Motor neuron (in vitro differentiated cells): ENCODE measurements at regions not wholly inside any gene's neighbourhood (a gene's known extent, or its start where the extent isn't known, plus 50 kb on each side); places are given as distances from the start of the nearest gene placed in this dataset.
A peak's percentile ranks its signal among the peaks of the same experiment; 100 is the strongest.

Source experiments
- ATAC-seq, 8 experiments: fragments of 200-7000 bp; cut with Tn5 transposase; replicated peaks in 6 of 8; 2 replicates each; pipeline ENCODE4 v1.8.0; 2021; ENCODE audit warnings: mild to moderate bottlenecking in 8 of 8, moderate library complexity in 8 of 8
- H3K27ac ChIP-seq, 2 donors: fragments of 250-450 bp; sonication (Bioruptor Pico); 2 replicates each; pipeline ENCODE4 v1.9.0; 2021; ENCODE audit warnings: antibody characterized with exemption in 2 of 2, mild to moderate bottlenecking in 2 of 2, moderate library complexity in 1 of 2
- H3K4me1 ChIP-seq, 2 donors: fragments of 250-450 bp; sonication (Bioruptor Pico); replicated peaks in 1 of 2; 2 replicates each; pipeline ENCODE4 v1.6.1; 2021; ENCODE audit warnings: antibody characterized with exemption in 2 of 2, mild to moderate bottlenecking in 2 of 2, moderate library complexity in 1 of 2
- H3K4me3 ChIP-seq, 5 donors: fragments of 250-450 bp; sonication (Bioruptor Pico); 2 replicates each; pipeline ENCODE4 v1.9.0; 2021; ENCODE audit warnings: antibody characterized with exemption in 5 of 5, mild to moderate bottlenecking in 5 of 5, moderate library complexity in 4 of 5
- WGBS, 10 experiments: fragments of 450-650 bp; shearing (Covaris generic); methylation state at CpG; one replicate each; pipeline ENCODE4 v1.0.0; 2022; 5-methylcytosine and 5-hydroxymethylcytosine counted together
- in situ Hi-C, 9 experiments: fragments of 400-800 bp; cut with MboI; loops; one replicate each; pipeline ENCODE4 v1.15.0; 2021; ENCODE audit warnings: low sequenced_read_pairs in 9 of 9, low pct_unique_long_range_greater_than_20kb in 2 of 9; ENCODE audit not compliant: unreplicated experiment in 9 of 9

GRCh38 chr3:64399205-64399800, 174.0 kb upstream of the PRICKLE2 start:
- in situ Hi-C loops = loop anchor here in 4 of 9 experiments (10.0 to 25.0 kb wide), 4 partner anchors 162 to 375 kb away; partner anchors contain the start of genes PRICKLE2 (in 2 of the 4) and PSMD6 (in 1 of the 4)
- H3K4me3 ChIP-seq = no peak overlapping the region
- no peak overlapping the region for H3K27ac ChIP-seq
- peak in 4 of 8 experiments; percentile 58 to 80 (median 74) for ATAC-seq
- peaks cover 17 to 30% of the 10 kb centered on the region in 2 donors for H3K4me1 ChIP-seq

GRCh38 chr3:64398476-64398875, 173.2 kb upstream of the PRICKLE2 start:
- in situ Hi-C loops = loop anchor here in 4 of 9 experiments (10.0 to 25.0 kb wide), 4 partner anchors 161 to 374 kb away; partner anchors contain the start of genes PRICKLE2 (in 2 of the 4) and PSMD6 (in 1 of the 4)
- peak in 2 of 8 experiments; percentile 24 to 28 for ATAC-seq
- 0 to 95% (median 75%) methylated on average over 1 to 3 of the region's 4 CpGs; no CpG with 5 or more reads in 6 of the 10 experiments for WGBS, 10 experiments
- Histone ChIP-seq H3K4me1 (peaks cover 17 to 30% of the 10 kb centered on the region in 2 donors), H3K4me3 (no peak overlapping the region), H3K27ac (no peak overlapping the region)

DNA sequence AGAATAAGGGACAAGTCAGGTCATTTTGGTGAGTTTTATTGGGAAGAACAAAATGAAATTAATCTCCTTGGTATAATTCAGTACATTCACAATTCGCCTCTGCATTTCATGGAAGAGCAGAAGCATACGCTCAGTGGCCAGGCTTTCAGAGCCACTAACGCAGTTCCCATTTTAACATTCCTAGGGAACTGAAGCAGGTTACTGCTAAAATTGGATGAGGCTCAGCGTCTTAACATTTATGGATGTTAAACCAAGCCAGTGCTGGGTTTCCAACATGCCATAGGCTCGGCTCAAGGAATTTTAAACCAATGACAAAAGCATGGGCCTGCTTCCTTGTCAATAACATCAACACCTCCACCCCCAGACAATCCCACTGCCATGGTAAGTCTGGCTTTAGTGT, 172.7 kb upstream of the PRICKLE2 start:
- ATAC-seq = no peak
- no peak overlapping the region for H3K27ac ChIP-seq
- in situ Hi-C loops = loop anchor here in 4 of 9 experiments (10.0 to 25.0 kb wide), 4 partner anchors 161 to 373 kb away; partner anchors contain the start of genes PRICKLE2 (in 2 of the 4) and PSMD6 (in 1 of the 4)
- WGBS, 10 experiments = 77 to 100% (median 82%) methylated on average over 1 to 5 of the region's 5 CpGs; no CpG with 5 or more reads in 2 of the 10 experiments
- H3K4me3 ChIP-seq = no peak overlapping the region
- peaks cover 17 to 30% of the 10 kb centered on the region in 2 donors for H3K4me1 ChIP-seq

- H3K27ac ChIP-seq = peak overlapping the region; percentile 46 to 59
- in situ Hi-C loops = loop anchor here in 4 of 9 experiments (10.0 to 25.0 kb wide), 4 partner anchors 160 to 373 kb away; partner anchors contain the start of genes PRICKLE2 (in 2 of the 4) and PSMD6 (in 1 of the 4)
- peak in 6 of 8 experiments; percentile 16 to 72 (median 60) for ATAC-seq
Observed at GRCh38 chr3:64397573-64397972, 172.3 kb upstream of the PRICKLE2 start.

GRCh38 chr3:64395490-64395889, 170.2 kb upstream of the PRICKLE2 start:
- no peak for ATAC-seq
- Histone ChIP-seq H3K4me1 (peaks cover 17 to 30% of the 10 kb centered on the region in 2 donors), H3K4me3 (no peak overlapping the region), H3K27ac (no peak overlapping the region)
- in situ Hi-C loops = loop anchor here in 4 of 9 experiments (10.0 to 25.0 kb wide), 4 partner anchors 158 to 371 kb away; partner anchors contain the start of genes PRICKLE2 (in 2 of the 4) and PSMD6 (in 1 of the 4)
- WGBS, 10 experiments = 38 to 100% (median 100%) methylated on average over 1 of the region's 2 CpGs; no CpG with 5 or more reads in 6 of the 10 experiments

More at GRCh38 chr3:64397573-64397972, 172.3 kb upstream of the PRICKLE2 start:
- WGBS, 10 experiments = 83 to 100% (median 100%) methylated on average over 1 to 2 of the region's 2 CpGs; no CpG with 5 or more reads in 2 of the 10 experiments
- H3K4me3 ChIP-seq = no peak overlapping the region
- peaks cover 17 to 30% of the 10 kb centered on the region in 2 donors for H3K4me1 ChIP-seq

- no peak for ATAC-seq
- in situ Hi-C loops = loop anchor here in 4 of 9 experiments (10.0 to 25.0 kb wide), 4 partner anchors 156 to 368 kb away; partner anchors contain the start of genes PRICKLE2 (in 2 of the 4) and PSMD6 (in 1 of the 4)
Observed at GRCh38 chr3:64393193-64393592, 167.9 kb upstream of the PRICKLE2 start.

GRCh38 chr3:64392001-64392400, 166.7 kb upstream of the PRICKLE2 start:
- no peak overlapping the region for H3K27ac ChIP-seq
- 17 to 100% (median 91%) methylated on average over 1 to 5 of the region's 6 CpGs; no CpG with 5 or more reads in 3 of the 10 experiments for WGBS, 10 experiments
- peaks cover 6 to 11% of the 10 kb centered on the region in 2 donors for H3K4me1 ChIP-seq
- ATAC-seq = peak in 1 of 8 experiments; percentile 35
- H3K4me3 ChIP-seq = no peak overlapping the region
- in situ Hi-C loops = loop anchor here in 4 of 9 experiments (10.0 to 25.0 kb wide), 4 partner anchors 155 to 367 kb away; partner anchors contain the start of genes PRICKLE2 (in 2 of the 4) and PSMD6 (in 1 of the 4)

More at GRCh38 chr3:64393193-64393592, 167.9 kb upstream of the PRICKLE2 start:
- no peak overlapping the region for H3K27ac ChIP-seq
- H3K4me3 ChIP-seq = no peak overlapping the region
- WGBS, 10 experiments = 86 to 100% (median 100%) methylated on average over 1 to 5 of the region's 5 CpGs; no CpG with 5 or more reads in 3 of the 10 experiments
- peaks cover 17 to 23% of the 10 kb centered on the region in 2 donors for H3K4me1 ChIP-seq

DNA sequence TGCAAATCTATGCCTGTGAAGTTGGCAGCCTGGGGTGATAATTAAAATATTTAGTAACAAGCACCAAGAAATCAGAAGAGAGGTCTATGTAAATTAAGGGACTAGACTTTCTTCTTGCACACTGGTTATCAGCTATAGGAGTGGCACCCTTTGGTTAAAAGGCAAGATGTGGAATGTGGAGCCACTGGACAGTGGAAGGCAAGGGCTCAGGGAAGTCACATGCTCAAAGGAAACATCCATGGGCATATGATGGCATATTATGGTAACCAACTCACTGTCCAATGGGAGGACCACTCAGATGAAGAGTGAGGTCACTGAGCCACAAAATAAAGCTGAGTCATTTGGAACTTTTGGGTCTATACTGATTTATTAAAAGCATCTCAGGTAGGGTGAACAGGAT, 165.6 kb upstream of the PRICKLE2 start:
- in situ Hi-C loops = loop anchor here in 4 of 9 experiments (10.0 to 25.0 kb wide), 4 partner anchors 154 to 366 kb away; partner anchors contain the start of genes PRICKLE2 (in 2 of the 4) and PSMD6 (in 1 of the 4)
- no peak overlapping the region for H3K4me3 ChIP-seq
- peak in 2 of 8 experiments; percentile 56 to 63 for ATAC-seq
- H3K4me1 ChIP-seq = peaks cover 4 to 7% of the 10 kb centered on the region in 2 donors
- no peak overlapping the region for H3K27ac ChIP-seq

GRCh38 chr3:64388886-64389285, 163.6 kb upstream of the PRICKLE2 start:
- no peak for ATAC-seq
- no peak overlapping the region for H3K27ac ChIP-seq
- no peak overlapping the region for H3K4me3 ChIP-seq
- H3K4me1 ChIP-seq = peaks cover 19 to 27% of the 10 kb centered on the region in 2 donors
- in situ Hi-C loops = loop anchor here in 3 of 9 experiments (25.0 kb wide), 2 partner anchors 152 to 352 kb away; partner anchors contain the start of gene PRICKLE2 (in 2 of the 3)
- 50 to 100% (median 95%) methylated on average over 1 to 4 of the region's 4 CpGs; no CpG with 5 or more reads in 2 of the 10 experiments for WGBS, 10 experiments

DNA sequence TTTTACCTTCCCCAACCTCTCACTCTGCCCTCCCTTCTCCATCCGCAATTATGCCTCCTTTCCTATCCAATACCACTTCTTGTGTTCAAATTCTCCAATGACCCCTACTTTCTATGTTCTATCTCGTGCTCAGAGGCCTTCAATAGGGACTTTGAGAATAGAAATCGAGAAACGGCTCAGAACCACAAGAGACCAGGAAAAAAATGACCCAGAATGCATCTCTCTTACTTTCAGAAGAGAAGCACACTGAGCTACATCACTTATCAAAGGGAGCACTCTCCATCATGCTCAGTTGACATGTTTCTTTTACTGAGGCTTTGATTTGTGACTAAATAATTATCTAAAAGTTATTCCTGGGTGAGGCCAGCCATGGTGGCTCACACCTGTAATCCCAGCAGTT, 162.4 kb upstream of the PRICKLE2 start:
- H3K4me1 ChIP-seq = peaks cover 19 to 29% of the 10 kb centered on the region in 2 donors
- H3K27ac ChIP-seq = no peak overlapping the region
- 57 to 100% (median 86%) methylated on average over 1 to 4 of the region's 4 CpGs; no CpG with 5 or more reads in 2 of the 10 experiments for WGBS, 10 experiments
- in situ Hi-C loops = loop anchor here in 3 of 9 experiments (25.0 kb wide), 2 partner anchors 150 to 350 kb away; partner anchors contain the start of gene PRICKLE2 (in 2 of the 3)
- no peak overlapping the region for H3K4me3 ChIP-seq
- no peak for ATAC-seq

DNA sequence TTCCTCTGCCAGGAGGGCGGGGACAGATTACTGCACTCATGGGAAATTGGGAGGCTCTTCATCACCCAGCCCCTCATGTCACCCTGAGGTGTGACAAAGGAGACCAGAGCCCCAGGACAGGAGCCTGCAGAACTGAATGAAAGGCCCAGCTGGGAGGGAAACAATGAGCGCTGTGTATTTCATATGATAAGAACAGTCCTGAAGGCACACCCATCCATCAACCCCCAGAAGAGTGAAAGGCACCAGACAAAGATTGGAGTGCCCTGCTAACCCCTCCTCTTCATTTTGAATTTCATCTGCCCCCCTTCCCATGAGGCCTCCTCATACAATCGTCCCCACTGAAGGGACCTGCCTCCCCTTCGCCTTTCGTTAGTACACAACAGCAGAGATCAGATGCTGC, 160.0 kb upstream of the PRICKLE2 start:
- H3K4me3 ChIP-seq = no peak overlapping the region
- WGBS, 10 experiments = 0 to 100% (median 27%) methylated on average over 1 to 5 of the region's 5 CpGs; no CpG with 5 or more reads in 1 of the 10 experiments
- peak in 5 of 8 experiments; percentile 97 to 99 (median 98) for ATAC-seq
- peak overlapping the region; percentile 48 to 50 for H3K27ac ChIP-seq
- H3K4me1 ChIP-seq = peaks cover 24 to 37% of the 10 kb centered on the region in 2 donors
- in situ Hi-C loops = loop anchor here in 3 of 9 experiments (25.0 kb wide), 2 partner anchors 148 to 348 kb away; partner anchors contain the start of gene PRICKLE2 (in 2 of the 3)

DNA sequence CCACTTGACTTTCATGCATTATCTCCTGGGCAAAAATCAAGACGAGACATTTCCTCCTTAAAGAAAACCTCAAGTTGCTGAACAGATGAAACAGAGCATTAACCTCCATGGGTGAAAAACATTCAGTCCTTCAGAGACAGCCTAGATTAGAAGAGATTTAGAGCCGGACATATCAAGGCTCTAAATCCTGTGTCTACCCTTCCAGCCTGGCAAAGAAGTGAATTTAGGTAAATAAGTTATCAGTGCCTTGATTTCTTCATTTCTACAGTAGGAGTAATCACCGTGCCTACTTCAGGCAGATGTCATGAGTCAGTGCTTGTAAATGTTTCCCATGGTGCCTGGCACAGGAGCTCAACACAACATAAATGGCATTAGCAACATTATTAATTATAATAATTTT, 159.3 kb upstream of the PRICKLE2 start:
- 71 to 100% (median 87%) methylated on average over 1 to 3 of the region's 3 CpGs; no CpG with 5 or more reads in 1 of the 10 experiments for WGBS, 10 experiments
- in situ Hi-C loops = loop anchor here in 3 of 9 experiments (25.0 kb wide), 2 partner anchors 147 to 347 kb away; partner anchors contain the start of gene PRICKLE2 (in 2 of the 3)
- Histone ChIP-seq H3K27ac (peak overlapping the region; percentile 18 to 48), H3K4me1 (peaks cover 31 to 40% of the 10 kb centered on the region in 2 donors), H3K4me3 (no peak overlapping the region)
- ATAC-seq = no peak
